Tibial nerve (tissue), 4 donors: ENCODE measurements at regions not wholly inside any gene's neighbourhood (a gene's known extent, or its start where the extent isn't known, plus 50 kb on each side); places are given as distances from the start of the nearest gene placed in this dataset.

Experiments used
- DNase-seq, 2 donors: peaks; one replicate each; pipeline ENCODE4 v3.0.0-alpha.2; 2019; ENCODE audit warnings: low spot score in 2 of 2
- H3K27ac ChIP-seq, 4 donors: fragments of 200-600 bp; sonication (generic) in 3 of 4; one replicate each; pipeline ENCODE4 v1.5.1; 2017 to 2019; ENCODE audit warnings: mild to moderate bottlenecking in 1 of 4
- H3K27me3 ChIP-seq, 2 donors: fragments of 200-600 bp; sonication (generic) in 1 of 2; one replicate each; pipeline versions ENCODE4 v1.5.1 to v1.6.0; 2017 to 2019
- H3K36me3 ChIP-seq, 3 donors: fragments of 200-600 bp; sonication (generic); one replicate each; pipeline ENCODE4 v1.5.1; 2018 to 2019
- H3K4me1 ChIP-seq, 4 donors: fragments of 200-600 bp; sonication (generic) in 3 of 4; one replicate each; pipeline ENCODE4 v1.5.1; 2017 to 2019
- H3K4me3 ChIP-seq, 4 donors: fragments of 200-600 bp; sonication (generic) in 3 of 4; one replicate each; pipeline ENCODE4 v1.5.1; 2017 to 2019; ENCODE audit warnings: mild to moderate bottlenecking in 1 of 4, moderate library complexity in 1 of 4
- H3K9me3 ChIP-seq, 4 donors: fragments of 200-600 bp; sonication (generic) in 3 of 4; one replicate each; pipeline ENCODE4 v1.5.1; 2017 to 2019
- EP300 ChIP-seq, 2 donors: sonication (generic); formaldehyde crosslinking; IDR thresholded peaks; one replicate each; pipeline ENCODE4 v1.6.1; 2017; ENCODE audit warnings: antibody characterized with exemption in 2 of 2, mild to moderate bottlenecking in 1 of 2
- POLR2A ChIP-seq, 2 donors: fragments of 450-650 bp; IDR thresholded peaks; one replicate each; pipeline ENCODE4 v1.6.1; 2017; ENCODE audit warnings: antibody characterized with exemption in 2 of 2, mild to moderate bottlenecking in 2 of 2, moderate library complexity in 2 of 2
- WGBS, 2 donors: methylation state at CpG; one replicate each; pipeline ENCODE4 v1.1.5; 2018; 5-methylcytosine and 5-hydroxymethylcytosine counted together
- TF ChIP-seq, protein P1 (sequence below), 5 experiments: fragments of 200-600 bp in 3 of 5; fragments of 450-650 bp in 2 of 5; sonication (generic) in 3 of 5; IDR thresholded peaks; one replicate each; pipeline ENCODE4 v1.5.1; 2016 to 2019; ENCODE audit warnings: antibody characterized with exemption in 5 of 5, mild to moderate bottlenecking in 3 of 5, moderate library complexity in 2 of 5

DNA sequence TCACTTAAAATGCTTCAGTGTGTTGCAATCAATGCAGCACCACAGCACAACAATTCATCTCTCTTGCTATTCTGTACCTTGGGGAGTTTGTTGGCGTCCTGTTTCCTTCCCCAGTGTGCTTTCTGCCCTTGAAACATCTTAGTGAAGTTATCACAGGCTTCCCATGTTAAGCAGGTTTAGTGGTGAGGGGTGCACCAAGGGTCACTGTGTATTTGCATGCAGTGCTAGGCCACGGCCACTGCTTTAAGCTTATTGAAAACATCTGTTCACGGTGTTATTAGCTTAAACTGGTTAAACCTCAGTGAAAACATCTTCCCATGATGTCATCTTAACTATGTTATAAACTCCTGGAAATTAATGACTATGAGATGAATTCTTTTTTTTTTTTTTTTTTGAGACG is 217.3 kb upstream of the GOLIM4 start:
- H3K27ac ChIP-seq: no peak overlapping the region
- no peaks in the 10 kb centered on the region for H3K4me1 ChIP-seq

DNA sequence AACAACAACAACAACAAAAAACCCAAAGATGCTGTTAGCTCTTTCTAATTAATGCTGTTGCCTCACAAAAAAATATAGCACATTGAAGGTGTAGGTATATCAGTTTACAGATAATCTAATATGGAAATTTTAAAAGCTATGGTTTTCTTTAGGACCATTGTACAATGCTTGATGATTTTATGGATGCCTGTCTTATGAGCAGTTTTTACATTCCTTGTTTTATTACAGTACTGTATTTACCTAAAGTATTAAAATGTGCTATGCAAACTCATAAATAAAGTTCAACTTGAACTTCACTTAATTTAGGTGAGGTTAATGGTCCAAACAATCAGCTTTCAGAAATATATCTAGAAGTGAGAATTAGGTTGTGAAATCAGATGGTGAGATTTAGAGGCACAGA is 212.2 kb upstream of the GOLIM4 start:
- Histone ChIP-seq H3K9me3 (peaks cover 0 to 7% (median 0%) of the 10 kb centered on the region in 4 donors), H3K27me3 (no peaks in the 10 kb centered on the region), H3K36me3 (no peaks in the 10 kb centered on the region), H3K4me3 (no peak overlapping the region), H3K27ac (no peak overlapping the region), H3K4me1 (no peaks in the 10 kb centered on the region)
- no peak for TF ChIP-seq EP300 (IDR thresholded peaks at IDR 0.05)
- no peak for TF ChIP-seq POLR2A (IDR thresholded peaks at IDR 0.05)
- TF ChIP-seq, protein P1, sequence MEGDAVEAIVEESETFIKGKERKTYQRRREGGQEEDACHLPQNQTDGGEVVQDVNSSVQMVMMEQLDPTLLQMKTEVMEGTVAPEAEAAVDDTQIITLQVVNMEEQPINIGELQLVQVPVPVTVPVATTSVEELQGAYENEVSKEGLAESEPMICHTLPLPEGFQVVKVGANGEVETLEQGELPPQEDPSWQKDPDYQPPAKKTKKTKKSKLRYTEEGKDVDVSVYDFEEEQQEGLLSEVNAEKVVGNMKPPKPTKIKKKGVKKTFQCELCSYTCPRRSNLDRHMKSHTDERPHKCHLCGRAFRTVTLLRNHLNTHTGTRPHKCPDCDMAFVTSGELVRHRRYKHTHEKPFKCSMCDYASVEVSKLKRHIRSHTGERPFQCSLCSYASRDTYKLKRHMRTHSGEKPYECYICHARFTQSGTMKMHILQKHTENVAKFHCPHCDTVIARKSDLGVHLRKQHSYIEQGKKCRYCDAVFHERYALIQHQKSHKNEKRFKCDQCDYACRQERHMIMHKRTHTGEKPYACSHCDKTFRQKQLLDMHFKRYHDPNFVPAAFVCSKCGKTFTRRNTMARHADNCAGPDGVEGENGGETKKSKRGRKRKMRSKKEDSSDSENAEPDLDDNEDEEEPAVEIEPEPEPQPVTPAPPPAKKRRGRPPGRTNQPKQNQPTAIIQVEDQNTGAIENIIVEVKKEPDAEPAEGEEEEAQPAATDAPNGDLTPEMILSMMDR (IDR thresholded peaks at IDR 0.05): no peak
- no peak for DNase-seq

More for the DNA sequence above, 217.3 kb upstream of the GOLIM4 start:
- no peaks in the 10 kb centered on the region for H3K27me3 ChIP-seq
- no peaks in the 10 kb centered on the region for H3K36me3 ChIP-seq
- no peak overlapping the region for H3K4me3 ChIP-seq
- DNase-seq: no peak
- no peaks in the 10 kb centered on the region for H3K9me3 ChIP-seq
- 55 to 62% methylated on average over 4 of the region's 4 CpGs for WGBS, 2 donors
- TF ChIP-seq, protein P1 (IDR thresholded peaks at IDR 0.05): no peak
- TF ChIP-seq POLR2A (IDR thresholded peaks at IDR 0.05) (no peak), EP300 (IDR thresholded peaks at IDR 0.05) (no peak)

- Histone ChIP-seq H3K27ac (no peak overlapping the region), H3K27me3 (no peaks in the 10 kb centered on the region), H3K4me3 (no peak overlapping the region), H3K36me3 (no peaks in the 10 kb centered on the region), H3K9me3 (no peaks in the 10 kb centered on the region), H3K4me1 (no peaks in the 10 kb centered on the region)
- TF ChIP-seq, protein P1 (IDR thresholded peaks at IDR 0.05): no peak
- no peak for TF ChIP-seq POLR2A (IDR thresholded peaks at IDR 0.05)
- TF ChIP-seq EP300 (IDR thresholded peaks at IDR 0.05): no peak
- no peak for DNase-seq
- 60 to 66% methylated on average over 1 of the region's 1 CpG for WGBS, 2 donors
Observed at GRCh38 chr3:168295027-168295426, 199.3 kb upstream of the GOLIM4 start.

DNA sequence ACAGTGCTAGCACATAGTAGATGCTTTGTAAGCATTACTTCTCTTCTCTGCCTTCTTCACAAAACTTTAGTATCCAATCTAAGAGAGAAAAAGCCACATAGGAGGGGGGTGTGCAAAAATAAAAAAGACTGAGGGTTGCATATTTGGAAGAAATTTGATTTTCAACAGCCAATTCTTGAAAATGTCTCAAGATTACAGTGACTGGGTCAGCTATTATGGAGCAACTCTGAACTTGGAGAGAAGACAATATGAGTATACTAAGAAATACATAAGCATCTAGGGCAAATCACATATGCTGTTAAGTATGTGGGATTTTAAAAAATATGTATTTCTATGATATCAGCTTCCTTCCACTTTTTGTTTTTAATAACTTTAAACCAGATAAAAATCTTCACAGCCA is 196.6 kb upstream of the GOLIM4 start:
- Histone ChIP-seq H3K36me3 (no peaks in the 10 kb centered on the region), H3K9me3 (no peaks in the 10 kb centered on the region), H3K27ac (no peak overlapping the region), H3K27me3 (no peaks in the 10 kb centered on the region), H3K4me3 (no peak overlapping the region), H3K4me1 (no peaks in the 10 kb centered on the region)
- no peak for DNase-seq
- TF ChIP-seq, protein P1 (IDR thresholded peaks at IDR 0.05): no peak
- no peak for TF ChIP-seq POLR2A (IDR thresholded peaks at IDR 0.05)
- TF ChIP-seq EP300 (IDR thresholded peaks at IDR 0.05): no peak

- Histone ChIP-seq H3K36me3 (no peaks in the 10 kb centered on the region), H3K4me1 (no peaks in the 10 kb centered on the region), H3K9me3 (no peaks in the 10 kb centered on the region), H3K27me3 (no peaks in the 10 kb centered on the region), H3K27ac (no peak overlapping the region), H3K4me3 (no peak overlapping the region)
- TF ChIP-seq POLR2A (IDR thresholded peaks at IDR 0.05): no peak
- TF ChIP-seq, protein P1 (IDR thresholded peaks at IDR 0.05): no peak
- no peak for TF ChIP-seq EP300 (IDR thresholded peaks at IDR 0.05)
- WGBS, 2 donors: 58 to 60% methylated on average over 4 of the region's 4 CpGs
- DNase-seq: no peak
Observed at GRCh38 chr3:168289471-168290008, 193.8 kb upstream of the GOLIM4 start.
